Hepatocyte (in vitro differentiated cells): ENCODE measurements at regions not wholly inside any gene's neighbourhood (a gene's known extent, or its start where the extent isn't known, plus 50 kb on each side); places are given as distances from the start of the nearest gene placed in this dataset.
A peak's percentile ranks its signal among the peaks of the same experiment; 100 is the strongest.

Source experiments
- DNase-seq: peaks from one replicate; pipeline ENCODE4 v3.0.0-alpha.2; 2016; ENCODE audit warnings: low spot score
- H2AFZ ChIP-seq: fragments of 200-600 bp; sonication (generic); 2 replicates; pipeline ENCODE4 v1.6.0; 2016; ENCODE audit warnings: antibody characterized with exemption, mild to moderate bottlenecking
- H3K27ac ChIP-seq: fragments of 200-600 bp; sonication (generic); 2 replicates; pipeline ENCODE4 v1.5.1; 2016; ENCODE audit warnings: mild to moderate bottlenecking
- H3K27me3 ChIP-seq: fragments of 200-600 bp; sonication (generic); 2 replicates; pipeline ENCODE4 v1.6.1; 2016
- H3K36me3 ChIP-seq: fragments of 200-600 bp; sonication (generic); replicated peaks from 2 replicates; pipeline ENCODE4 v1.5.1; 2016; ENCODE audit warnings: low read depth; ENCODE audit not compliant: insufficient read depth
- H3K4me1 ChIP-seq: fragments of 200-600 bp; sonication (generic); 2 replicates; pipeline ENCODE4 v1.5.1; 2016; ENCODE audit warnings: mild to moderate bottlenecking, moderate library complexity; ENCODE audit not compliant: insufficient read depth
- H3K4me2 ChIP-seq: fragments of 200-600 bp; sonication (generic); 2 replicates; pipeline ENCODE4 v1.6.0; 2016
- H3K4me3 ChIP-seq: fragments of 200-600 bp; sonication (generic); 2 replicates; pipeline ENCODE4 v1.5.1; 2016; ENCODE audit warnings: mild to moderate bottlenecking
- H3K79me2 ChIP-seq: fragments of 200-600 bp; sonication (generic); 2 replicates; pipeline ENCODE4 v1.6.0; 2017; ENCODE audit warnings: mild to moderate bottlenecking
- H3K9me2 ChIP-seq: fragments of 200-600 bp; sonication (generic); replicated peaks from 2 replicates; pipeline ENCODE4 v1.6.0; 2017; ENCODE audit warnings: mild to moderate bottlenecking; ENCODE audit not compliant: insufficient read depth
- H3K9me3 ChIP-seq: fragments of 200-600 bp; sonication (generic); 2 replicates; pipeline ENCODE4 v1.5.1; 2016; ENCODE audit warnings: low read depth, mild to moderate bottlenecking
- H4K20me1 ChIP-seq: fragments of 200-600 bp; sonication (generic); 2 replicates; pipeline ENCODE4 v1.6.0; 2016; ENCODE audit warnings: mild to moderate bottlenecking; ENCODE audit not compliant: insufficient read depth, poor library complexity, severe bottlenecking
- EZH2 ChIP-seq: fragments of 200-600 bp; sonication (generic); IDR thresholded peaks from 2 replicates; pipeline ENCODE4 v1.6.1; 2016; ENCODE audit warnings: antibody characterized with exemption, mild to moderate bottlenecking, borderline replicate concordance
- EZH2phosphoT487 ChIP-seq: fragments of 200-600 bp; sonication (generic); IDR thresholded peaks from one replicate; pipeline ENCODE4 v1.6.1; 2018; ENCODE audit warnings: antibody characterized with exemption, mild to moderate bottlenecking, low read depth, moderate library complexity; ENCODE audit not compliant: unreplicated experiment, severe bottlenecking
- WGBS: methylation state at CpG from one replicate; pipeline ENCODE4 v1.1.6; 2016; ENCODE audit warnings: low lambda C conversion rate; ENCODE audit errors: missing lambda C conversion rate; 5-methylcytosine and 5-hydroxymethylcytosine counted together
- microRNA-seq: library from miRNA; unstranded; fragments of <30 nt; microRNA quantifications from one replicate; pipeline ENCODE4, GENCODE V29; 2017
- small RNA-seq: library from RNA; depleted of rRNA; stranded (forward); fragments of <200 nt; gene quantifications from one replicate; pipeline ENCODE3, GENCODE V24; 2014
- TF ChIP-seq, protein P1 (sequence below): fragments of 200-600 bp; sonication (generic); IDR thresholded peaks from 2 replicates; pipeline ENCODE4 v1.5.1; 2016; ENCODE audit warnings: antibody characterized with exemption, mild to moderate bottlenecking; ENCODE audit not compliant: poor library complexity

DNA sequence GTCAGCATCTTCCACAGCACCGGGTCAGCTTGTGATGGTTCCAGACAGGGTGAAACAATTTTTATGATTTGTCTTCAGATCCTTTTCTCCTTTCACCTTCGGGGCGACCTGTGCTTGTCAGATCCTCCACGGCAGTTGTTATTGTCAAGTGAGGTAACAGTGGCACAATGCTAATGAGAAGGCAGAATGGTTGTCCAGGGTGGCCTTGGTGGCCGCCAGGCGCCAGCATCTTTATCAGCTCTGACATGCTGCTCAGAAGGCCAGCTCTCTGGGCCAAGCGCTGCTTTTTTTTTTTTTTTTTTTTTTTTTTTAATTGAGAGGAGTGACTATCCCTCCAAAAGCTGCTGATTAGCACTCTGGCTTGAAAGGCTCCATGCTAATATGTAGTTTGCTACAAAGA is 52.3 kb upstream of the MGAT5 start:
- Histone ChIP-seq H3K4me2 (no peak overlapping the region), H3K79me2 (peaks cover 68% of the 10 kb centered on the region), H3K27ac (no peak overlapping the region), H3K4me1 (peaks cover 3% of the 10 kb centered on the region), H3K36me3 (no peaks in the 10 kb centered on the region), H3K9me2 (no peaks in the 10 kb centered on the region), H2AFZ (no peak overlapping the region), H3K9me3 (no peaks in the 10 kb centered on the region), H3K4me3 (no peak overlapping the region), H3K27me3 (no peaks in the 10 kb centered on the region), H4K20me1 (no peaks in the 10 kb centered on the region)
- WGBS = 96% methylated on average over 7 of the region's 7 CpGs
- DNase-seq = no peak
- TF ChIP-seq EZH2phosphoT487 (no peak), EZH2 (no peak)
- TF ChIP-seq, protein P1, sequence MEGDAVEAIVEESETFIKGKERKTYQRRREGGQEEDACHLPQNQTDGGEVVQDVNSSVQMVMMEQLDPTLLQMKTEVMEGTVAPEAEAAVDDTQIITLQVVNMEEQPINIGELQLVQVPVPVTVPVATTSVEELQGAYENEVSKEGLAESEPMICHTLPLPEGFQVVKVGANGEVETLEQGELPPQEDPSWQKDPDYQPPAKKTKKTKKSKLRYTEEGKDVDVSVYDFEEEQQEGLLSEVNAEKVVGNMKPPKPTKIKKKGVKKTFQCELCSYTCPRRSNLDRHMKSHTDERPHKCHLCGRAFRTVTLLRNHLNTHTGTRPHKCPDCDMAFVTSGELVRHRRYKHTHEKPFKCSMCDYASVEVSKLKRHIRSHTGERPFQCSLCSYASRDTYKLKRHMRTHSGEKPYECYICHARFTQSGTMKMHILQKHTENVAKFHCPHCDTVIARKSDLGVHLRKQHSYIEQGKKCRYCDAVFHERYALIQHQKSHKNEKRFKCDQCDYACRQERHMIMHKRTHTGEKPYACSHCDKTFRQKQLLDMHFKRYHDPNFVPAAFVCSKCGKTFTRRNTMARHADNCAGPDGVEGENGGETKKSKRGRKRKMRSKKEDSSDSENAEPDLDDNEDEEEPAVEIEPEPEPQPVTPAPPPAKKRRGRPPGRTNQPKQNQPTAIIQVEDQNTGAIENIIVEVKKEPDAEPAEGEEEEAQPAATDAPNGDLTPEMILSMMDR = no peak

DNA sequence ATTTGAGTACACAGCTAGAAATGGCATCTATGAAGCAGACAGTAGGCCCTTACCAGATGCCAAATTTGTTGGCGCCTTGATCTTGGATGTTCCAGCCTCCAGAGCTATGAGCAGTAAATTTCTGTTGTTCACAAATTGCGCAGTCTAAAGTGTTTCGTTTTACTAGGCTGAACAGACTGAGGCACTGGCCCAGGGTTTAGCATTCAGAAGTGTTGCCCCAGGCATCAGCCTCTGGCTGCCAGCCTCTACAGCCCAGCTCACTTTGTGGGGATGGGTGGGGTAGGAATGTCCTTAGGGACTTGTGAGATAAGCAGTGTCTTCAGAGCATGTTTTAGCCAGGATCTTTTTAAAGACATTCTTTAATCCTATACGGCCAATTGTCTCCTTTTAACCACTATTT is 51.5 kb upstream of the MGAT5 start:
- H3K4me2 ChIP-seq = no peak overlapping the region
- TF ChIP-seq EZH2phosphoT487 (no peak), EZH2 (no peak)
- TF ChIP-seq, protein P1 = no peak
- DNase-seq = no peak

DNA sequence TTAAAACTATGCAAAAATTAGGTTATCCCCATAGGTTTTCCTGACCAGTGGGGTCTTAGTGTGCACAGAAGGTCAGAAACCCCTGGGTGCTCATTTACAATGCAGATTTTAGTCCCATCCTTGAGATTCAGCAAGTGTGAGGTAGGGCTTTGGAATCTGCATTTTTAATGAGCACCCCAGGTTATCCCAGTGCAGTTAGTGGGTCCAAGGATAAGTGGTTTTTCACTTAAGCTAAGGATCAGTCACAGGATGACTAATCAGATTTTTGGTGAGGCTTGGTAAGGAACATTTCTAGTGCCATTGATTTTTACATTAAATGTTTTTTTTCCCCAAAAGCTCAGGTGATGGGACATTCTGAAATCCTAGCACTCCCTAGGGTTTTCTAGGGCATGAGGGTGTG is 50.7 kb upstream of the MGAT5 start:
- no peak overlapping the region for H3K4me2 ChIP-seq
- TF ChIP-seq EZH2 (no peak), EZH2phosphoT487 (no peak)
- TF ChIP-seq, protein P1 = no peak

More for the DNA sequence above, 51.5 kb upstream of the MGAT5 start:
- no peaks in the 10 kb centered on the region for H4K20me1 ChIP-seq
- H3K9me3 ChIP-seq = no peaks in the 10 kb centered on the region
- H3K4me3 ChIP-seq = no peak overlapping the region
- no peaks in the 10 kb centered on the region for H3K9me2 ChIP-seq
- WGBS = 71% methylated on average over 4 of the region's 4 CpGs
- H3K36me3 ChIP-seq = no peaks in the 10 kb centered on the region
- no peak overlapping the region for H3K27ac ChIP-seq
- no peak overlapping the region for H2AFZ ChIP-seq
- H3K27me3 ChIP-seq = no peaks in the 10 kb centered on the region
- peaks cover 68% of the 10 kb centered on the region for H3K79me2 ChIP-seq
- H3K4me1 ChIP-seq = peaks cover 7% of the 10 kb centered on the region

More for the DNA sequence above, 50.7 kb upstream of the MGAT5 start:
- Histone ChIP-seq H3K9me3 (no peaks in the 10 kb centered on the region), H3K36me3 (no peaks in the 10 kb centered on the region), H3K9me2 (no peaks in the 10 kb centered on the region), H2AFZ (no peak overlapping the region), H3K79me2 (peaks cover 66% of the 10 kb centered on the region), H3K27me3 (no peaks in the 10 kb centered on the region), H4K20me1 (no peaks in the 10 kb centered on the region), H3K4me1 (peaks cover 7% of the 10 kb centered on the region), H3K4me3 (no peak overlapping the region), H3K27ac (no peak overlapping the region)
- no peak for DNase-seq

Small RNA genes in the stretch of these regions (microRNA-seq; reads per million reads assigned to microRNA genes)
- 24.1 reads per million, percentile 42 among the genes with 10 or more reads in this experiment for gene MIR3679

Small RNA genes in the stretch of these regions (small RNA-seq; reads per million reads assigned to genes)
- 0.09 reads per million for gene MIR3679
